B cell (primary cell): ENCODE measurements at regions not wholly inside any gene's neighbourhood (a gene's known extent, or its start where the extent isn't known, plus 50 kb on each side); places are given as distances from the start of the nearest gene placed in this dataset.

Source experiments
- EZH2 ChIP-seq: IDR thresholded peaks from 2 replicates; pipeline ENCODE4 v1.6.1; 2012; ENCODE audit warnings: borderline replicate concordance, low read depth, mild to moderate bottlenecking, moderate library complexity, low read length; ENCODE audit not compliant: insufficient read depth, poor library complexity, severe bottlenecking
- TF ChIP-seq, protein P1 (sequence below): fragments of 200-600 bp; IDR thresholded peaks from one replicate; pipeline ENCODE4 v1.8.0; 2022; ENCODE audit warnings: antibody characterized with exemption, mild to moderate bottlenecking

DNA sequence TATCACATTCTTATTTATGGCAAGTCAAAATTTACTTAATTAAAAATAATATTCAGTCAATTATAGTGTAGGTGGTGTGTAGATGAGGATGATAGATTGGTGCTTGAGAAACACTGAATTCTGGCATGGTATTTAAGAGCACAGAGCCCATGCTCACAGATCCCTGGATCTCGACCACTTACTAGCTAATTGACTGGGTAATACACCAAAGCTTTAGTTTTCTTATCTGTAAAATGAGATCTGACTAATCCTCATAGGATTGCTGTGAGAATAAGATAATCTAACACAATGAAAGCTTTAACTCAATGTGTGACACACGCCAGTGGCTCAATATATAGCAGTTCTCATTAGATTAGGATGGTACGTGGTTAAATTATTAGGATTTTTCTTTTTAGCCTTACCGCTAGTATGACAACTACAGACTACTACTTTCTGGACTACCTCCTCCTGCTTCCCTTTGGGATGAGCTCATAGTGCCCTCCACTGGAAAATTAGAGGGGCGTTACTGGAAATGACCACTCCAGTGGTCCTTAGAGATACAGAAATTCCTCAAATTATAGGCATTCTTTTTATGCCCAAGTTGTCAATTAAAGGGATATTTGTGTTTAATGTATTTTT, 482.8 kb upstream of the TBX3 start:
- TF ChIP-seq, protein P1, sequence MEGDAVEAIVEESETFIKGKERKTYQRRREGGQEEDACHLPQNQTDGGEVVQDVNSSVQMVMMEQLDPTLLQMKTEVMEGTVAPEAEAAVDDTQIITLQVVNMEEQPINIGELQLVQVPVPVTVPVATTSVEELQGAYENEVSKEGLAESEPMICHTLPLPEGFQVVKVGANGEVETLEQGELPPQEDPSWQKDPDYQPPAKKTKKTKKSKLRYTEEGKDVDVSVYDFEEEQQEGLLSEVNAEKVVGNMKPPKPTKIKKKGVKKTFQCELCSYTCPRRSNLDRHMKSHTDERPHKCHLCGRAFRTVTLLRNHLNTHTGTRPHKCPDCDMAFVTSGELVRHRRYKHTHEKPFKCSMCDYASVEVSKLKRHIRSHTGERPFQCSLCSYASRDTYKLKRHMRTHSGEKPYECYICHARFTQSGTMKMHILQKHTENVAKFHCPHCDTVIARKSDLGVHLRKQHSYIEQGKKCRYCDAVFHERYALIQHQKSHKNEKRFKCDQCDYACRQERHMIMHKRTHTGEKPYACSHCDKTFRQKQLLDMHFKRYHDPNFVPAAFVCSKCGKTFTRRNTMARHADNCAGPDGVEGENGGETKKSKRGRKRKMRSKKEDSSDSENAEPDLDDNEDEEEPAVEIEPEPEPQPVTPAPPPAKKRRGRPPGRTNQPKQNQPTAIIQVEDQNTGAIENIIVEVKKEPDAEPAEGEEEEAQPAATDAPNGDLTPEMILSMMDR: no peak
- no peak for TF ChIP-seq EZH2
